ENCODE measurements at regions not wholly inside any gene's neighbourhood (a gene's known extent, or its start where the extent isn't known, plus 50 kb on each side); places are given as distances from the start of the nearest gene placed in this dataset.

DNA sequence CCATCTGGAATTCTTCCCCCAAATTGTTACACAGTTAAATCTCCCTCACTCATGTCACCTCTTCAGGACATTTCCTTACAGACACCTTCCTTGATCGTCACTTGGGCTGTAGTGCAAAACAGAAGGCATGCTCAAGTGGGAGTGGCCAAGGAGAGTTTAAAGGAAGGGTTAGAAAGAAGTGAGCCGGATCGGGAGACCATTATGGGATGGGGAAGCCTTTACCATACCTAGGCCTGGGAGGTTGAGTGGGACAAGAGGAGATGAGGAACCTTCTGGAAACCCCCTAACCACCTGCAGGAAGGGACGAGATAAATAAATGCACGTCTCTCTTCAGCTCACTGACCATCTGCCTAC lies 102.7 kb downstream of the UCHL1 start:
- TF ChIP-seq, protein P1, sequence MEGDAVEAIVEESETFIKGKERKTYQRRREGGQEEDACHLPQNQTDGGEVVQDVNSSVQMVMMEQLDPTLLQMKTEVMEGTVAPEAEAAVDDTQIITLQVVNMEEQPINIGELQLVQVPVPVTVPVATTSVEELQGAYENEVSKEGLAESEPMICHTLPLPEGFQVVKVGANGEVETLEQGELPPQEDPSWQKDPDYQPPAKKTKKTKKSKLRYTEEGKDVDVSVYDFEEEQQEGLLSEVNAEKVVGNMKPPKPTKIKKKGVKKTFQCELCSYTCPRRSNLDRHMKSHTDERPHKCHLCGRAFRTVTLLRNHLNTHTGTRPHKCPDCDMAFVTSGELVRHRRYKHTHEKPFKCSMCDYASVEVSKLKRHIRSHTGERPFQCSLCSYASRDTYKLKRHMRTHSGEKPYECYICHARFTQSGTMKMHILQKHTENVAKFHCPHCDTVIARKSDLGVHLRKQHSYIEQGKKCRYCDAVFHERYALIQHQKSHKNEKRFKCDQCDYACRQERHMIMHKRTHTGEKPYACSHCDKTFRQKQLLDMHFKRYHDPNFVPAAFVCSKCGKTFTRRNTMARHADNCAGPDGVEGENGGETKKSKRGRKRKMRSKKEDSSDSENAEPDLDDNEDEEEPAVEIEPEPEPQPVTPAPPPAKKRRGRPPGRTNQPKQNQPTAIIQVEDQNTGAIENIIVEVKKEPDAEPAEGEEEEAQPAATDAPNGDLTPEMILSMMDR (conservative IDR thresholded peaks at IDR 0.05; ENCODE audit: low read length), result no peak
- no peak for TF ChIP-seq EZH2phosphoT487 (IDR thresholded peaks at IDR 0.05; ENCODE audit: borderline replicate concordance, low read depth, low read length)

All from OCI-LY7 (cell line).